HL-60 (cell line): ENCODE measurements at regions not wholly inside any gene's neighbourhood (a gene's known extent, or its start where the extent isn't known, plus 50 kb on each side); places are given as distances from the start of the nearest gene placed in this dataset.

Source experiments
- DNase-seq, 2 experiments: peaks; one replicate each; pipeline ENCODE4 v3.0.0-alpha.2; 2010 to 2020; ENCODE audit warnings: low read depth in 1 of 2, low spot score in 1 of 2
- H3K27ac ChIP-seq: fragments of 250-450 bp; sonication (Bioruptor Pico); replicated peaks from 2 replicates; pipeline ENCODE4 v1.5.1; 2020; ENCODE audit warnings: mild to moderate bottlenecking, moderate library complexity
- H3K27me3 ChIP-seq: fragments of 250-450 bp; sonication (Bioruptor Pico); 2 replicates; pipeline ENCODE4 v1.5.1; 2021; ENCODE audit warnings: mild to moderate bottlenecking, moderate library complexity; ENCODE audit not compliant: insufficient read depth, poor library complexity, severe bottlenecking
- H3K4me3 ChIP-seq: replicated peaks from 2 replicates; pipeline ENCODE4 v1.5.1; 2011; ENCODE audit warnings: mild to moderate bottlenecking, control low read depth, low read length; ENCODE audit not compliant: insufficient read depth
- CTCF ChIP-seq: IDR thresholded peaks from one replicate; pipeline ENCODE4 v1.5.1; 2011; ENCODE audit warnings: low read length, control low read depth, inconsistent platforms; ENCODE audit not compliant: insufficient read depth
- GABPA ChIP-seq: IDR thresholded peaks from 2 replicates; pipeline ENCODE4 v1.6.1; 2012; ENCODE audit warnings: low read depth
- POLR2AphosphoS5 ChIP-seq: IDR thresholded peaks from 2 replicates; pipeline ENCODE4 v1.6.1; 2012; ENCODE audit warnings: low read depth
- REST ChIP-seq: IDR thresholded peaks from 2 replicates; pipeline ENCODE4 v1.6.1; 2012; ENCODE audit warnings: low read depth; ENCODE audit not compliant: insufficient replicate concordance
- SPI1 ChIP-seq: IDR thresholded peaks from 2 replicates; pipeline ENCODE4 v1.6.1; 2012; ENCODE audit warnings: low read depth, mild to moderate bottlenecking, borderline replicate concordance

DNA sequence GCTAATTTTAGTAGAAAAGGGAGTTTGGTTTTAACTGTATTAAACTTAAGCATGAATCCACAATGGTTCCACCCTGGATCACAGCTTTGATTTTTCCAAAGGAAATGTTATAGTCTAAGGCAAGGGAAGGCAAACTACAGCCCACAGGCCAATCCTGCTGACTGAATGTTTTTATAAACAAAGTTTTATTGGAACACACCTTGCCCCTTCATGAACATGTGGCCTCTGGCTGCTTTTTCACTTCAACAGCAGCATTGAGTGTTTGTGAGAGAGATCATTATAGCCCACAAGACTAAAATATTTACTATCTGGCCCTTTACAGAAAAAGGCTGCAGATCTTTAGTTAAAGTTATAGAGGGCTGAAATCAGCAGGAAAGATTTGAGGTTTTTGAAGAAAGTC, 198.7 kb downstream of the IRS2 start:
- Histone ChIP-seq H3K27ac (no peak overlapping the region), H3K4me3 (no peak overlapping the region), H3K27me3 (no peaks in the 10 kb centered on the region)
- TF ChIP-seq CTCF (no peak), SPI1 (no peak), POLR2AphosphoS5 (no peak), GABPA (no peak), REST (no peak)
- DNase-seq: no peak

DNA sequence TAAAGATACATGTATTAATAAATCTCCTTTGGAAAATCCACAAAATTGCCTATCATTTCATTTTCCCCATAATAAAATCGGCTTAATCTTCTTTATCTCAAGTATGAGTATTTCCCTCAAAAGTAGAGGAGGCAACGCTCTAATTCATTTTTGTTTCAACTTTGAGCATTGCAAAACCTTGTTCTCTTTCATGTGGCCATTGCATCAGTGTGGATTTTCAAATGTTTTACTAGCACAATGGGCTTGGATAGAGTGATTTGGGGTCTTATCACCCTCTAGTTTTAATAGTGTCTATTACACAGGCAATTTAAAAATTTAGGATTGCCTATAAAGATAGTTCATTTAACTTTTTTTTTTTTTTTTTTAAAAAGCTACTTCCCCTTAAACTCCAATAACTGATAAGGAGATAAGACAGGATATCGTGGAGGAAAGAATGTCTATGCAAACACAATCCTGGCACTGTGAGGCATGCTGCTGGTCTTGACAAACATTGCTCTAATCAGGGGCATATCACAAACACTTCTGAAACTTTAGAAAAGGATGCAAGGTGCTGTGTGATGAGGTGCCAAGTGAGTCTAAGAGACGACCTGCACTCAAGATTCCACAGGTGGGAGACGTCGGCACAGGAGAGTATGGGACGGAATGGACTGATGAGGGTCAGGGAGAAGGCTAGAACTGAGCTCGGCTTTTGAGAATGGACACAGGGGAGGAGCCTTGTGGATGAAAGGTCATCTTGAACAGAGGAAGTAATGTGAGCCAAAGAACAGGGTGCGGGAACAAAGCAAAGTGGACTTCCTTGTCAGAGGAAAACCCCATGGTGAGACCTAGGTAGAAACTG, 199.7 kb downstream of the IRS2 start:
- H3K27me3 ChIP-seq: no peaks in the 10 kb centered on the region
- no peak overlapping the region for H3K4me3 ChIP-seq
- TF ChIP-seq CTCF: no peak
- no peak for TF ChIP-seq REST
- no peak for TF ChIP-seq SPI1
- no peak for TF ChIP-seq POLR2AphosphoS5
- no peak overlapping the region for H3K27ac ChIP-seq
- DNase-seq: no peak

DNA sequence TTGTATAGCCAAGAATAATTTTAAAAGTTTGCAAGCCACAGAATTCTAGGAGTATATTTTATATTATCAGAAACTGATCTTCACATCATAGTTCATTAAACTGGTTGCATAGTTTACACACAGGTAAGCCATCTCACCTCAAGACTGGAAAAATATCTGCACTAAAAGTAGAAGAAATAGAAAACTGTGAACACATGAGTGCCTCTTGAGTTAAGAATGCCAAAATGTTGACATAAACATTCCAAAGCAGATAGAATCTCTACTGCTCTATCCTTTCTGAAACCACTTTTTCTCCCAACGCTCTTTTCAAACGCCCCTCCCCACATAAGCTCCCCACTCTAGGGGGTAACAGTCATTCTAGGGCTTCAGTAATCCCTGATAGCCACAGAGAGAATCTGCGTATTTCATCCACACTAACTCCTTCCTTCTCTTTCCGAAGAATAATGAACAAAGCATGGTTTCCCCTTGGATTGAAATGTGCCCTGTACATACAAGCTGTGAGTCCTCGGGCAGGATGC, 201.5 kb downstream of the IRS2 start:
- no peak for DNase-seq
- no peaks in the 10 kb centered on the region for H3K27me3 ChIP-seq
- no peak overlapping the region for H3K4me3 ChIP-seq
- TF ChIP-seq POLR2AphosphoS5 (no peak), REST (no peak)
- H3K27ac ChIP-seq: no peak overlapping the region
